ENCODE measurements at regions not wholly inside any gene's neighbourhood (a gene's known extent, or its start where the extent isn't known, plus 50 kb on each side); places are given as distances from the start of the nearest gene placed in this dataset.

DNA sequence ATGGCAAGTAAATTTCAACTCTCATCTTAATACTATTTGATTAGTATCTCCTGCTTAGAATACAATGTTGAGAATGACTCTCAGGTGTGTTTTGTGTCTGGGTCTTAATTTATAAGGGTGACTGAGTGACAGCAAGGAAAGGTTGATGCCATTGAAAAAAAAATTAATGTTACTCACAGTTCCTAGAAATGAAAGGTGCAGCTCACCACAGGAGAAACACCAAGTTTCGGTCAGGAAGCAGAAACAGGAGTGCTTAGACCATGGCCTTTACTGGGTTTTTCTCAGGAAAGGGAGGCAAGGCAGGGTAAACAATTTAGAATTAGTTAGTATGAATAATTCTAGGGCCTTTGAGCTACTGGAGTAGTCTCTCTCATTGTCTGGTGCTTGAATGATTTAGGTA is 159.2 kb upstream of the C9orf72 start (continued):
- TF ChIP-seq, protein P1, sequence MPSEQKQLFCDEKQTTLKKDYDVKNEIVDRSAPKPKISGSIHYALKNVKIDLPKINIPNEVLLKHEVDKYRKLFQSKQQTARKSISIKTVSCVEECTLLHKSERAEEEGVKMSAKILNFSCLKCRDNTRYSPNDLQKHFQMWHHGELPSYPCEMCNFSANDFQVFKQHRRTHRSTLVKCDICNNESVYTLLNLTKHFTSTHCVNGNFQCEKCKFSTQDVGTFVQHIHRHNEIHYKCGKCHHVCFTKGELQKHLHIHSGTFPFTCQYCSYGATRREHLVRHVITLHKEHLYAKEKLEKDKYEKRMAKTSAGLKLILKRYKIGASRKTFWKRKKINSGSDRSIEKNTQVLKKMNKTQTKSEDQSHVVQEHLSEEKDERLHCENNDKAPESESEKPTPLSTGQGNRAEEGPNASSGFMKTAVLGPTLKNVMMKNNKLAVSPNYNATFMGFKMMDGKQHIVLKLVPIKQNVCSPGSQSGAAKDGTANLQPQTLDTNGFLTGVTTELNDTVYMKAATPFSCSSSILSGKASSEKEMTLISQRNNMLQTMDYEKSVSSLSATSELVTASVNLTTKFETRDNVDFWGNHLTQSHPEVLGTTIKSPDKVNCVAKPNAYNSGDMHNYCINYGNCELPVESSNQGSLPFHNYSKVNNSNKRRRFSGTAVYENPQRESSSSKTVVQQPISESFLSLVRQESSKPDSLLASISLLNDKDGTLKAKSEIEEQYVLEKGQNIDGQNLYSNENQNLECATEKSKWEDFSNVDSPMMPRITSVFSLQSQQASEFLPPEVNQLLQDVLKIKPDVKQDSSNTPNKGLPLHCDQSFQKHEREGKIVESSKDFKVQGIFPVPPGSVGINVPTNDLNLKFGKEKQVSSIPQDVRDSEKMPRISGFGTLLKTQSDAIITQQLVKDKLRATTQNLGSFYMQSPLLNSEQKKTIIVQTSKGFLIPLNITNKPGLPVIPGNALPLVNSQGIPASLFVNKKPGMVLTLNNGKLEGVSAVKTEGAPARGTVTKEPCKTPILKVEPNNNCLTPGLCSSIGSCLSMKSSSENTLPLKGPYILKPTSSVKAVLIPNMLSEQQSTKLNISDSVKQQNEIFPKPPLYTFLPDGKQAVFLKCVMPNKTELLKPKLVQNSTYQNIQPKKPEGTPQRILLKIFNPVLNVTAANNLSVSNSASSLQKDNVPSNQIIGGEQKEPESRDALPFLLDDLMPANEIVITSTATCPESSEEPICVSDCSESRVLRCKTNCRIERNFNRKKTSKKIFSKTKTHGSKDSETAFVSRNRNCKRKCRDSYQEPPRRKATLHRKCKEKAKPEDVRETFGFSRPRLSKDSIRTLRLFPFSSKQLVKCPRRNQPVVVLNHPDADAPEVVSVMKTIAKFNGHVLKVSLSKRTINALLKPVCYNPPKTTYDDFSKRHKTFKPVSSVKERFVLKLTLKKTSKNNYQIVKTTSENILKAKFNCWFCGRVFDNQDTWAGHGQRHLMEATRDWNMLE (tag by site-specific recombination; conservative IDR thresholded peaks at IDR 0.05; ENCODE audit: low read depth), result no peak
- no peak for TF ChIP-seq IKZF3 (tag by site-specific recombination; IDR thresholded peaks at IDR 0.05)
- no peak for TF ChIP-seq ZNF707 (tag by site-specific recombination; IDR thresholded peaks at IDR 0.05)
- TF ChIP-seq BCL11A (tag by site-specific recombination; IDR thresholded peaks at IDR 0.05; ENCODE audit: low read depth), result no peak
- no peak for TF ChIP-seq ZNF701 (tag by site-specific recombination; IDR thresholded peaks at IDR 0.05)
- no peak for TF ChIP-seq MYNN (tag by site-specific recombination; IDR thresholded peaks at IDR 0.05; ENCODE audit: borderline replicate concordance)
- TF ChIP-seq ZBTB20 (tag by site-specific recombination; IDR thresholded peaks at IDR 0.05), result no peak
- TF ChIP-seq ZNF2 (tag by site-specific recombination; IDR thresholded peaks at IDR 0.05), result no peak
- no peak for TF ChIP-seq ZBTB17 (tag by site-specific recombination; IDR thresholded peaks at IDR 0.05)

DNA sequence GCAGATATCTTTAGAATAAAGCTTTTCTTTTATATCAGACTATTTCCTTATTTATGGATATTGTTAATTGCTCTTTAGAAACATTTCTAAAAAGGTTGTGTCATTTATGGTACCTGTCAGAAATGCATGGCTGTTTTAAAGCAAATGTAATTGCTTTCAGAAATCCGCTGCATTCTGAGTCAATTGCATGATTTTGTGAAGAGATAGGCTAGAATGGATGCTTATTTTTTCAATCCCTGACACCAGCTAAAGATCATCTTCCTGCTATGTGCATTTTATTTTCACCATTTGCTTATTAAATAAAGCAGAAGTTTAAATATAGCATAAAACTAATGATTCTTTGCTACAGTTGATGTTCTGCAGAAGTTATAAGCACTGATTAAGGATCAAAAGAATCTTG is 170.2 kb upstream of the C9orf72 start:
- H3K9me3 ChIP-seq (ENCODE audit: control insufficient read depth, insufficient read depth, low read depth, low read length), result no peaks in the 10 kb centered on the region
- CTCF ChIA-PET, result interaction anchor here (0.5 to 1.6 kb wide), 4 partner anchors 17 to 330 kb away, joined by 3 to 10 read pairs (median 4); no protein-coding TSS in a partner anchor
- POLR2A ChIA-PET, result no interaction called here

DNA sequence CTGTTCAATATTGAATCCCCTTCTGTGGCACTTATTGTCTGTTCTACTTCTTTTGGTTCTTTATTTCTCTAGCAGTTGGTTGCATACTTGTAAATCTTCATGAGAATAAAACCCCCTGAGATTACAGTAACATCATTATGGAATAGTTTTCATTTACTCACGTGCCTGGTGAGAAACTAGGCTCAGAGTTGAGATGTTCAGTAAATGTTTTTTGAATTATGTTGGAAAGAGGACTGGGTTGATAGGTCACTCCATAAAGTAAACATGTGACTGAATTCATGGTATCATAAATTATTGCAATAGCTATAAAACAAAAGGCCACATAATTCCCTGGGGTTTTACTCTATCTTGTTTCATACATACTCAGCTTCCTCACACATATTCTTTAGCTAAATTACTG is 174.2 kb upstream of the C9orf72 start:
- Histone ChIP-seq H3K36me3 (ENCODE audit: control insufficient read depth in 2 of 2, insufficient read depth in 1 of 2, low read length in 2 of 2) (no peaks in the 10 kb centered on the region), H3K9me3 (ENCODE audit: control insufficient read depth, insufficient read depth, low read depth, low read length) (no peaks in the 10 kb centered on the region), H3K27ac (ENCODE audit: extremely low read depth, low read depth, low read length) (no peak overlapping the region), H3K4me1 (ENCODE audit: control insufficient read depth, insufficient read depth, low read length) (no peaks in the 10 kb centered on the region), H3K4me3 (ENCODE audit: low read depth, low read length) (no peak overlapping the region)
- ChIA-PET POLR2A (no interaction called here), CTCF (interaction anchor here (0.6 kb wide), 1 partner anchor 240 kb away, joined by 3 read pairs; no protein-coding TSS in a partner anchor)
- TF ChIP-seq, protein P2, sequence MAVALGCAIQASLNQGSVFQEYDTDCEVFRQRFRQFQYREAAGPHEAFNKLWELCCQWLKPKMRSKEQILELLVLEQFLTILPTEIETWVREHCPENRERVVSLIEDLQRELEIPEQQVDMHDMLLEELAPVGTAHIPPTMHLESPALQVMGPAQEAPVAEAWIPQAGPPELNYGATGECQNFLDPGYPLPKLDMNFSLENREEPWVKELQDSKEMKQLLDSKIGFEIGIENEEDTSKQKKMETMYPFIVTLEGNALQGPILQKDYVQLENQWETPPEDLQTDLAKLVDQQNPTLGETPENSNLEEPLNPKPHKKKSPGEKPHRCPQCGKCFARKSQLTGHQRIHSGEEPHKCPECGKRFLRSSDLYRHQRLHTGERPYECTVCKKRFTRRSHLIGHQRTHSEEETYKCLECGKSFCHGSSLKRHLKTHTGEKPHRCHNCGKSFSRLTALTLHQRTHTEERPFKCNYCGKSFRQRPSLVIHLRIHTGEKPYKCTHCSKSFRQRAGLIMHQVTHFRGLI (tag by site-specific recombination; IDR thresholded peaks at IDR 0.05), result no peak
- TF ChIP-seq SP7 (tag by site-specific recombination; IDR thresholded peaks at IDR 0.05) (no peak), ZNF155 (tag by site-specific recombination; IDR thresholded peaks at IDR 0.05) (no peak), REPIN1 (tag by site-specific recombination; IDR thresholded peaks at IDR 0.05; ENCODE audit: low read depth) (no peak), YY1 (tag by site-specific recombination; IDR thresholded peaks at IDR 0.05) (no peak), ZFP37 (tag by site-specific recombination; IDR thresholded peaks at IDR 0.05) (no peak)
- TF ChIP-seq, protein P3, sequence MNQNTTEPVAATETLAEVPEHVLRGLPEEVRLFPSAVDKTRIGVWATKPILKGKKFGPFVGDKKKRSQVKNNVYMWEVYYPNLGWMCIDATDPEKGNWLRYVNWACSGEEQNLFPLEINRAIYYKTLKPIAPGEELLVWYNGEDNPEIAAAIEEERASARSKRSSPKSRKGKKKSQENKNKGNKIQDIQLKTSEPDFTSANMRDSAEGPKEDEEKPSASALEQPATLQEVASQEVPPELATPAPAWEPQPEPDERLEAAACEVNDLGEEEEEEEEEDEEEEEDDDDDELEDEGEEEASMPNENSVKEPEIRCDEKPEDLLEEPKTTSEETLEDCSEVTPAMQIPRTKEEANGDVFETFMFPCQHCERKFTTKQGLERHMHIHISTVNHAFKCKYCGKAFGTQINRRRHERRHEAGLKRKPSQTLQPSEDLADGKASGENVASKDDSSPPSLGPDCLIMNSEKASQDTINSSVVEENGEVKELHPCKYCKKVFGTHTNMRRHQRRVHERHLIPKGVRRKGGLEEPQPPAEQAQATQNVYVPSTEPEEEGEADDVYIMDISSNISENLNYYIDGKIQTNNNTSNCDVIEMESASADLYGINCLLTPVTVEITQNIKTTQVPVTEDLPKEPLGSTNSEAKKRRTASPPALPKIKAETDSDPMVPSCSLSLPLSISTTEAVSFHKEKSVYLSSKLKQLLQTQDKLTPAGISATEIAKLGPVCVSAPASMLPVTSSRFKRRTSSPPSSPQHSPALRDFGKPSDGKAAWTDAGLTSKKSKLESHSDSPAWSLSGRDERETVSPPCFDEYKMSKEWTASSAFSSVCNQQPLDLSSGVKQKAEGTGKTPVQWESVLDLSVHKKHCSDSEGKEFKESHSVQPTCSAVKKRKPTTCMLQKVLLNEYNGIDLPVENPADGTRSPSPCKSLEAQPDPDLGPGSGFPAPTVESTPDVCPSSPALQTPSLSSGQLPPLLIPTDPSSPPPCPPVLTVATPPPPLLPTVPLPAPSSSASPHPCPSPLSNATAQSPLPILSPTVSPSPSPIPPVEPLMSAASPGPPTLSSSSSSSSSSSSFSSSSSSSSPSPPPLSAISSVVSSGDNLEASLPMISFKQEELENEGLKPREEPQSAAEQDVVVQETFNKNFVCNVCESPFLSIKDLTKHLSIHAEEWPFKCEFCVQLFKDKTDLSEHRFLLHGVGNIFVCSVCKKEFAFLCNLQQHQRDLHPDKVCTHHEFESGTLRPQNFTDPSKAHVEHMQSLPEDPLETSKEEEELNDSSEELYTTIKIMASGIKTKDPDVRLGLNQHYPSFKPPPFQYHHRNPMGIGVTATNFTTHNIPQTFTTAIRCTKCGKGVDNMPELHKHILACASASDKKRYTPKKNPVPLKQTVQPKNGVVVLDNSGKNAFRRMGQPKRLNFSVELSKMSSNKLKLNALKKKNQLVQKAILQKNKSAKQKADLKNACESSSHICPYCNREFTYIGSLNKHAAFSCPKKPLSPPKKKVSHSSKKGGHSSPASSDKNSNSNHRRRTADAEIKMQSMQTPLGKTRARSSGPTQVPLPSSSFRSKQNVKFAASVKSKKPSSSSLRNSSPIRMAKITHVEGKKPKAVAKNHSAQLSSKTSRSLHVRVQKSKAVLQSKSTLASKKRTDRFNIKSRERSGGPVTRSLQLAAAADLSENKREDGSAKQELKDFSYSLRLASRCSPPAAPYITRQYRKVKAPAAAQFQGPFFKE (tag by site-specific recombination; IDR thresholded peaks at IDR 0.05; ENCODE audit: borderline replicate concordance), result no peak
- TF ChIP-seq, protein P4, sequence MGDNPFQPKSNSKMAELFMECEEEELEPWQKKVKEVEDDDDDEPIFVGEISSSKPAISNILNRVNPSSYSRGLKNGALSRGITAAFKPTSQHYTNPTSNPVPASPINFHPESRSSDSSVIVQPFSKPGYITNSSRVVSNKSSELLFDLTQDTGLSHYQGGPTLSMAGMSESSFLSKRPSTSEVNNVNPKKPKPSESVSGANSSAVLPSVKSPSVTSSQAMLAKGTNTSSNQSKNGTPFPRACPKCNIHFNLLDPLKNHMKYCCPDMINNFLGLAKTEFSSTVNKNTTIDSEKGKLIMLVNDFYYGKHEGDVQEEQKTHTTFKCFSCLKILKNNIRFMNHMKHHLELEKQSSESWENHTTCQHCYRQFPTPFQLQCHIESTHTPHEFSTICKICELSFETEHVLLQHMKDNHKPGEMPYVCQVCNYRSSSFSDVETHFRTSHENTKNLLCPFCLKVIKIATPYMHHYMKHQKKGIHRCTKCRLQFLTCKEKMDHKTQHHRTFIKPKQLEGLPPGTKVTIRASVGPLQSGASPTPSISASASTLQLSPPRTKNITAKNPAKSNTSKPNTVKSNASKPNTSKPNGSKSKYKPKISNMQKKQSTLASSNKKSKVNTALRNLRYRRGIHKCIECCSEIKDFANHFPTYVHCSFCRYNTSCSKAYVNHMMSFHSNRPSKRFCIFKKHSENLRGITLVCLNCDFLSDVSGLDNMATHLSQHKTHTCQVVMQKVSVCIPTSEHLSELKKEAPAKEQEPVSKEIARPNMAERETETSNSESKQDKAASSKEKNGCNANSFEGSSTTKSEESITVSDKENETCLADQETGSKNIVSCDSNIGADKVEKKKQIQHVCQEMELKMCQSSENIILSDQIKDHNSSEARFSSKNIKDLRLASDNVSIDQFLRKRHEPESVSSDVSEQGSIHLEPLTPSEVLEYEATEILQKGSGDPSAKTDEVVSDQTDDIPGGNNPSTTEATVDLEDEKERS (tag by site-specific recombination; IDR thresholded peaks at IDR 0.05), result no peak

More for the DNA sequence above, 170.2 kb upstream of the C9orf72 start:
- no peaks in the 10 kb centered on the region for H3K36me3 ChIP-seq (ENCODE audit: control insufficient read depth in 2 of 2, insufficient read depth in 1 of 2, low read length in 2 of 2)
- no peaks in the 10 kb centered on the region for H3K4me1 ChIP-seq (ENCODE audit: control insufficient read depth, insufficient read depth, low read length)
- no peak overlapping the region for H3K27ac ChIP-seq (ENCODE audit: extremely low read depth, low read depth, low read length)
- H3K4me3 ChIP-seq (ENCODE audit: low read depth, low read length), result no peak overlapping the region
- TF ChIP-seq ZSCAN16 (tag by site-specific recombination; IDR thresholded peaks at IDR 0.05), result no peak

Measured in HEK293 (cell line).